Lower leg skin (tissue), 3 donors: ENCODE measurements at regions not wholly inside any gene's neighbourhood (a gene's known extent, or its start where the extent isn't known, plus 50 kb on each side); places are given as distances from the start of the nearest gene placed in this dataset.

Source experiments
- POLR2A ChIP-seq, 2 donors: fragments of 450-650 bp; IDR thresholded peaks; one replicate each; pipeline ENCODE4 v1.6.1; 2016 to 2017; ENCODE audit warnings: antibody characterized with exemption in 2 of 2, mild to moderate bottlenecking in 1 of 2, moderate library complexity in 1 of 2
- TF ChIP-seq, protein P1 (sequence below), 3 donors: fragments of 450-650 bp; IDR thresholded peaks; one replicate each; pipeline ENCODE4 v1.5.1; 2016; ENCODE audit warnings: antibody characterized with exemption in 3 of 3, mild to moderate bottlenecking in 3 of 3, moderate library complexity in 2 of 3

- TF ChIP-seq, protein P1, sequence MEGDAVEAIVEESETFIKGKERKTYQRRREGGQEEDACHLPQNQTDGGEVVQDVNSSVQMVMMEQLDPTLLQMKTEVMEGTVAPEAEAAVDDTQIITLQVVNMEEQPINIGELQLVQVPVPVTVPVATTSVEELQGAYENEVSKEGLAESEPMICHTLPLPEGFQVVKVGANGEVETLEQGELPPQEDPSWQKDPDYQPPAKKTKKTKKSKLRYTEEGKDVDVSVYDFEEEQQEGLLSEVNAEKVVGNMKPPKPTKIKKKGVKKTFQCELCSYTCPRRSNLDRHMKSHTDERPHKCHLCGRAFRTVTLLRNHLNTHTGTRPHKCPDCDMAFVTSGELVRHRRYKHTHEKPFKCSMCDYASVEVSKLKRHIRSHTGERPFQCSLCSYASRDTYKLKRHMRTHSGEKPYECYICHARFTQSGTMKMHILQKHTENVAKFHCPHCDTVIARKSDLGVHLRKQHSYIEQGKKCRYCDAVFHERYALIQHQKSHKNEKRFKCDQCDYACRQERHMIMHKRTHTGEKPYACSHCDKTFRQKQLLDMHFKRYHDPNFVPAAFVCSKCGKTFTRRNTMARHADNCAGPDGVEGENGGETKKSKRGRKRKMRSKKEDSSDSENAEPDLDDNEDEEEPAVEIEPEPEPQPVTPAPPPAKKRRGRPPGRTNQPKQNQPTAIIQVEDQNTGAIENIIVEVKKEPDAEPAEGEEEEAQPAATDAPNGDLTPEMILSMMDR (IDR thresholded peaks at IDR 0.05): no peak
- no peak for TF ChIP-seq POLR2A (IDR thresholded peaks at IDR 0.05)
These were observed 210.5 kb upstream of the ANKH start for GRCh38 chr5:15082096-15082495.
